ENCODE measurements at regions not wholly inside any gene's neighbourhood (a gene's known extent, or its start where the extent isn't known, plus 50 kb on each side); places are given as distances from the start of the nearest gene placed in this dataset.

DNA sequence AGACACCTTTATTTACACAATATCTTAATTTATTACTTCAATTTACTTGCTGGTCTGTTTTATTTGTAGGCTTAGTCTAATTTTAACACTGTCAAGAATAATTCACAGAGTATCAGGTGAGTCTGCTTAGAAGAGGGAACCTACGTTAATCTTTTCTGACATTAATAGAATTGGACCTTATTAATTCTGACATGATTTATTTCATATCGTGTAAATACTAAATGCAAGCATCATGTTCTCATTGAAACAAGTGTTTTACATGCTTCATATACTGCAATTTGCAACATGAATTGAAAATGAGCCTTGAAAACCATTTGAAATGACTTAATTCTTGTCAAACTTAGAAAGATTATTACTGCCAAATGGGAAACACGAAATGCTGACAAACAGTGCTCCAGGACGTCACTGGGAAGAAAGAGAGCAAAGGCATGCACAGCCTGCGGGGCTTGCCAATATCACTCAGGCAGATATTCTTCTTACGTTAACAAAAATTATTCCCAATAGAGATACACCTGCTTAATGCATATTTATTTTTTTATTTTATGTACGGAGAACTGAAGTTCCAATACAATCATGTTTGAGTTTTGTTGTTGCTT, 282.0 kb upstream of the AKR1E2 start:
- H3K4me3 Mint-ChIP-seq: no peak overlapping the region
- ATAC-seq (ENCODE audit: low read depth) (no peak), DNase-seq (no peak)
- peaks cover 29% of the 10 kb centered on the region for H3K27me3 Mint-ChIP-seq
- H3K4me1 Mint-ChIP-seq: peaks cover 2% of the 10 kb centered on the region
- H3K36me3 Mint-ChIP-seq: no peaks in the 10 kb centered on the region
- POLR2A ChIA-PET: no interaction called here
- H3K27ac Mint-ChIP-seq: no peak overlapping the region
- H3K9me3 Mint-ChIP-seq: no peaks in the 10 kb centered on the region

GRCh38 chr10:4541292-4541691, 284.7 kb upstream of the AKR1E2 start:
- Mint-ChIP-seq H3K27ac (no peak overlapping the region), H3K27me3 (peaks cover 24% of the 10 kb centered on the region), H3K36me3 (no peaks in the 10 kb centered on the region), H3K9me3 (peaks cover 14% of the 10 kb centered on the region), H3K4me1 (no peaks in the 10 kb centered on the region), H3K4me3 (no peak overlapping the region)
- POLR2A ChIA-PET: no interaction called here
- DNase-seq (no peak), ATAC-seq (ENCODE audit: low read depth) (no peak)

DNA sequence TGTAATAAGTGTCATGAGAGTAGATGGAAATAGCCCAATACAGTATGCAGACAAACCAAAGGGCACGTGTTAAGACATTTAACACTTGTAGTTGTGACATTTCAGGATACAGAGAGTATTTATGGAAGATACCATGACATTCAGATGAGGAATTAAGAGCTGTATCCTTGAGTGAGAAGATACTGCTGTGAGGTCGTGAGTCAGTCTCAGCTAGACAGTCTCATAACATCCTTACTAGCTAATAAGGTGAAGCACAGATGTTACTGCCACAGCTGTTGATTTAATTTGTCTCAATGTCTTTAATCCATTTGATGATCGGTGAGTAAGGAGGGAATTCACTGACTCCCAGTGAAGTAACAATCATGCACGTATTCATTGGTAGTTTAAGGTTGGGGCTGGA, 288.0 kb upstream of the AKR1E2 start:
- H3K27me3 Mint-ChIP-seq: peaks cover 4% of the 10 kb centered on the region
- H3K4me1 Mint-ChIP-seq: no peaks in the 10 kb centered on the region
- H3K36me3 Mint-ChIP-seq: no peaks in the 10 kb centered on the region
- no peak overlapping the region for H3K4me3 Mint-ChIP-seq
- no peak overlapping the region for H3K27ac Mint-ChIP-seq
- DNase-seq (no peak), ATAC-seq (ENCODE audit: low read depth) (no peak)
- POLR2A ChIA-PET: no interaction called here
- peaks cover 14% of the 10 kb centered on the region for H3K9me3 Mint-ChIP-seq

DNA sequence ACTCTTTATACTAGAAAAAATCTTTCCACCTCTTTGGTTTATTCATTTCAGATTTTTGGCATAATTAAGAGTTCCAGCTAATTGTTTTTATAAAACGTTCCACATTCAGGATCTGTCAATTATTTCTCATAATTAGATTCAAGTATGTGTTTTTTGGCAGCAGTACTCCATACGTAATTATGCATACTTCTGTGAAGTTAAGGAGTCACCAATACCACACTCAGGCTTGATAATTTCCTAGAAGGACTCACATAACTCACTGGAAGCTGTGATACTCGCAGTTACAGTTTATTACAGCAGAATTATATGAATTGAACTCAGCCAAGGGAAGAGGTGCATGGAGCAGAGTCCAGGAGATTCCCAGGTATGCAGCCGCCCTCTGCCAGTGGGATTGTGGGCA, 290.5 kb upstream of the AKR1E2 start:
- POLR2A ChIA-PET: no interaction called here
- DNase-seq (no peak), ATAC-seq (ENCODE audit: low read depth) (no peak)
- Mint-ChIP-seq H3K4me1 (no peaks in the 10 kb centered on the region), H3K4me3 (no peak overlapping the region), H3K9me3 (peaks cover 15% of the 10 kb centered on the region), H3K27ac (no peak overlapping the region), H3K27me3 (peaks cover 8% of the 10 kb centered on the region), H3K36me3 (no peaks in the 10 kb centered on the region)

DNA sequence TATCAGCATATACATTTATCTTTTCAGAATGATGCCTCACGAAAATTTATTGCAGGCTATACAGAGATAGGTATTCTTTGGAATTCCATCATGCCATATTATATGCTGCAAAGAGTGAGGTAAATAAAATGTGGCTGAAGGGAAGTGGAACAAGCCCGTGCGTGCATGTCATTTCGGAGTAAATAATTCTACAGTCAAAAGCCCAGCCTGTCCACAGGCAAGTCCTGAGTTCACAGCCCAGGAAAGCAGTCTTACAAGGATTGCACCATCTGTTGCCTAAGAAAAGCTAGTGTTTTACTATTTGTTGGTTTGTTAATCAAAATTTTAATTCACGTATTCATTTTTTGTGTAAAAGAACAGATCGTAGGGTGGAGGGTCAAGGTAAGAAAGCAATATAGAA, 292.4 kb upstream of the AKR1E2 start:
- H3K4me3 Mint-ChIP-seq: no peak overlapping the region
- peaks cover 15% of the 10 kb centered on the region for H3K9me3 Mint-ChIP-seq
- DNase-seq (no peak), ATAC-seq (ENCODE audit: low read depth) (no peak)
- POLR2A ChIA-PET: no interaction called here
- no peaks in the 10 kb centered on the region for H3K4me1 Mint-ChIP-seq
- H3K27ac Mint-ChIP-seq: no peak overlapping the region
- peaks cover 11% of the 10 kb centered on the region for H3K27me3 Mint-ChIP-seq
- no peaks in the 10 kb centered on the region for H3K36me3 Mint-ChIP-seq

DNA sequence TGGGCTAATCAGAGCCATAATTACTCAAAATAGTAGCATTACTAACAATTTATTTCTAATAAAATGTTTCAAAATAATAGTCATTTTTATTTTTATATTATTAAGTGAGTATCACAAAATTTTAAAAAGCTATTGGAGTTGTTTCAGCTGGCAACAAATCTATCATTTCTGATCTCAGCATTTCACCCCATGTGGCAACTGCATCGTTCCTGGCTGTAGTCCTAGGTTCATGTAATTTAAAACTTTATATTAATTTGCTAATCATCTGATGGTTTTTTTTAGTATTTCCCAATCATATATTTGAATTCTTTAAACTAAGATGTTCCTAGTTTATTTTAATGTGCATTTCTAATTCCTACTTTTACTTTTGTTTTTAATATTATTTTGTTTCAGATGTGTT, 293.0 kb upstream of the AKR1E2 start:
- no peak for DNase-seq
- ATAC-seq (ENCODE audit: low read depth): no peak
- Mint-ChIP-seq H3K36me3 (no peaks in the 10 kb centered on the region), H3K4me3 (no peak overlapping the region), H3K27me3 (peaks cover 12% of the 10 kb centered on the region), H3K4me1 (no peaks in the 10 kb centered on the region), H3K27ac (no peak overlapping the region), H3K9me3 (peaks cover 14% of the 10 kb centered on the region)
- POLR2A ChIA-PET: no interaction called here

DNA sequence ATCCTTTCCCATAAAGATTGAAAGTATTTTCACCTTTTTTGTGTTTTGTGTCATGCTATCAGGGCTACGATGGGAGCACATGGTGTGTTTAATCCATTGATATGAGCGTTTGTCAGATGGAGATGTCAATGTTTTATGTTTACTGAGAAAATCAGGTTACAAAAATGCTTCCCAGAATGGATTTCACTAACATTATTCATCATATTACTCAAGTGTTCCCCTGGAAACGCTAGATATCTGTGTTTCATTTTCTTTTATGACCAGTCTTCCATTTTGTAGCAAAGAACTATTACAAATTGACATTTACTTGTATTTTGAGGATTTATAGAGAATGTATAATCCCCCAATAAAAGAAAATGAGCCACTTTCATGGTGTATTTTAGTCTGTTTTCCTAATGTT, 293.5 kb upstream of the AKR1E2 start:
- DNase-seq (no peak), ATAC-seq (ENCODE audit: low read depth) (no peak)
- peaks cover 13% of the 10 kb centered on the region for H3K27me3 Mint-ChIP-seq
- H3K27ac Mint-ChIP-seq: no peak overlapping the region
- H3K4me1 Mint-ChIP-seq: no peaks in the 10 kb centered on the region
- H3K4me3 Mint-ChIP-seq: no peak overlapping the region
- H3K9me3 Mint-ChIP-seq: peaks cover 9% of the 10 kb centered on the region
- POLR2A ChIA-PET: no interaction called here
- H3K36me3 Mint-ChIP-seq: no peaks in the 10 kb centered on the region

GRCh38 chr10:4532011-4532410, 294.0 kb upstream of the AKR1E2 start:
- H3K27me3 Mint-ChIP-seq: peaks cover 15% of the 10 kb centered on the region
- peaks cover 6% of the 10 kb centered on the region for H3K9me3 Mint-ChIP-seq
- H3K4me1 Mint-ChIP-seq: no peaks in the 10 kb centered on the region
- ATAC-seq (ENCODE audit: low read depth) (no peak), DNase-seq (no peak)
- no peaks in the 10 kb centered on the region for H3K36me3 Mint-ChIP-seq
- no peak overlapping the region for H3K4me3 Mint-ChIP-seq
- H3K27ac Mint-ChIP-seq: no peak overlapping the region
- POLR2A ChIA-PET: no interaction called here

DNA sequence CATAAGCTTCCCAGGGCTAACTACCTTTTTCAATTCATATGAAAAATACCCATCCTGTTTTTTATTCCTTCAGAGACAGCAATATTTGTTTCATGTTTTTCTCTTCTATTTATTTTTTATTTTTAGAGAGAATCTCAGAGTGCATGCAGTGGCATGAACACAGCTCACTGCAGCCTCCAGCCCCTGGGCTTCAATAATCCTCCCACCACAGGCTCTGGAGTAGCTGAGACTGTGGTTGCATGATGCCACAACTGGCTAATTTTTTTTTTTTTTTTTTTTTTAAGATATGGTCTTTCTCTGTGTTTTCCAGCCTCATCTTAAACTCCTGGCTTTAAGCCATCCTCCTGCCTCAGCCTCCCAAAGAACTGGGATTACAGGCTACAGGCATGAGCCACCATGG, 296.7 kb upstream of the AKR1E2 start:
- POLR2A ChIA-PET: no interaction called here
- H3K27ac Mint-ChIP-seq: no peak overlapping the region
- peaks cover 1% of the 10 kb centered on the region for H3K9me3 Mint-ChIP-seq
- no peak overlapping the region for H3K4me3 Mint-ChIP-seq
- H3K27me3 Mint-ChIP-seq: peaks cover 20% of the 10 kb centered on the region
- H3K4me1 Mint-ChIP-seq: no peaks in the 10 kb centered on the region
- no peaks in the 10 kb centered on the region for H3K36me3 Mint-ChIP-seq
- ATAC-seq (ENCODE audit: low read depth): no peak
- no peak for DNase-seq

DNA sequence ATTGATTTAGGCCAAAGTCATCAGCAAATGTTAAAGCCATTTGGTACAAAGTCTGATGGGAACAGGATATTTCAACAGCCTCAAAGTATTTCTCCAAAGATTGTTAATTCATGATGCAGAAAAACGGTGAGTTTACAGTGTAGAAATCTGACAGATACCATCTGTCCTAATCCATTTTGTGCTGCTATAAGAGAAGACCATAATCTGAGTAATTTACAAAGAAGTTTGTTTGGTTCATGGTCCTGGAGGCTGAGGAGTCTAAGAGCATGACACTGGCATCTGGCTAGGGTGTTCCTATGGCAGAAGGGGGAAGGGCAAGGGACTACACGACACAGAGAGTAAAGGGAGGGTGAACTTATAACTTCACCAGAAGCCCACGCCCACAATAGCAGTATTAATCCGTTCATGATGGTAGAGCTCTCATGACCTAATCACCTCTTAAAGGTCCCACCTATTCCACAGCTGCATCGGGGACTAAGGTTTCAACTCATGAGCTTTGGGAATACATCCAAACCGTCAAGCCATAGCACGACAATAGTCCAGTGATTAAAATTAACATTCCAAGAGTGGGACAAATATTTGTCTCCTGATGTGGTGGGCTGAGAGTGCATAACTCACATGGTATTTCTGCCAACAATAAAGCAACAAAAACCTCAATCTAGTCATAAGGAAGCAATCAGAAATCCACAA, 298.6 kb upstream of the AKR1E2 start:
- no peak overlapping the region for H3K4me3 Mint-ChIP-seq
- POLR2A ChIA-PET: no interaction called here
- H3K27me3 Mint-ChIP-seq: peaks cover 21% of the 10 kb centered on the region
- DNase-seq (no peak), ATAC-seq (ENCODE audit: low read depth) (no peak)
- no peaks in the 10 kb centered on the region for H3K4me1 Mint-ChIP-seq
- H3K27ac Mint-ChIP-seq: no peak overlapping the region
- H3K36me3 Mint-ChIP-seq: no peaks in the 10 kb centered on the region
- peaks cover 3% of the 10 kb centered on the region for H3K9me3 Mint-ChIP-seq

DNA sequence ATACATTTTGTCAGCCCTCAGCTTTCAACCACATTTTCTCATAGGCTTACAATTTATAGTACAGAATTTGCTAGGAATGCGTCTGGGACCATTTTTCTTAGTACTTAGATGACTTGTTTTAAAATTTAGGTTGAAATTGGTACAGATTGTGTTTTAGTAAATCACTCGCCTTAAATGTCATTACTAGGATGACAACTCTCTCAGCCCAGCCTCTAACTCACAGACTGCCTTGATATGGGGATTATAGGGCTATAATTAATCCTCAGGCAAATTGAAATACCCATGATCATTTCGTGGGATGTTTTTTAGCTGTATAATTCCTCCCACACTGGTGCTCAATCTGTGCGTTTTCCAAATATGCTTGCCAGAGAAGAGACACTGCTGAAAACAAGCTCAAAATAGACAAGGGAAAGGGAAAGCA, 299.7 kb upstream of the AKR1E2 start:
- POLR2A ChIA-PET: no interaction called here
- ATAC-seq (ENCODE audit: low read depth) (no peak), DNase-seq (no peak)
- Mint-ChIP-seq H3K27ac (no peak overlapping the region), H3K9me3 (peaks cover 1% of the 10 kb centered on the region), H3K27me3 (peaks cover 17% of the 10 kb centered on the region), H3K4me1 (no peaks in the 10 kb centered on the region), H3K4me3 (no peak overlapping the region), H3K36me3 (no peaks in the 10 kb centered on the region)

DNA sequence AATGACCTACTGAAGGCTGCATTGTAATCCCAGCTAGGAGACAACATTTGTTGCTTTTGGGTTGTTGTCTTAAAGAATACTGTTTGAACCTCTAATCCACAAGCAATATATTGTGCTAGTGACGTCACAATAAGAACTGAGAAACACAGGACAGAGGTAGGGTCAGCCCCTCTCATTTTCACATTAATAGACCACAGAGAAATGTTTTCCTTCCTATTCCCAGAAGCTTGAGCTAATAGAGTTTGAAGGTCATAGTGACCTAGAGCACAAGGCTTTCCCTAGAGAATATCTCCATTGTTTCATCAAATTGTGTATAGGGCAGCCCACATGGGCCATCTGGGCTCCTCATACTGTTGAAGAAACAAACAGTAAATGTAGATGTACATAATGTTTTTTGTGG, 300.9 kb upstream of the AKR1E2 start:
- peaks cover 1% of the 10 kb centered on the region for H3K9me3 Mint-ChIP-seq
- ATAC-seq (ENCODE audit: low read depth): no peak
- no peak for DNase-seq
- H3K4me1 Mint-ChIP-seq: no peaks in the 10 kb centered on the region
- no peak overlapping the region for H3K4me3 Mint-ChIP-seq
- H3K27me3 Mint-ChIP-seq: peaks cover 19% of the 10 kb centered on the region
- no peaks in the 10 kb centered on the region for H3K36me3 Mint-ChIP-seq
- H3K27ac Mint-ChIP-seq: no peak overlapping the region
- POLR2A ChIA-PET: no interaction called here

DNA sequence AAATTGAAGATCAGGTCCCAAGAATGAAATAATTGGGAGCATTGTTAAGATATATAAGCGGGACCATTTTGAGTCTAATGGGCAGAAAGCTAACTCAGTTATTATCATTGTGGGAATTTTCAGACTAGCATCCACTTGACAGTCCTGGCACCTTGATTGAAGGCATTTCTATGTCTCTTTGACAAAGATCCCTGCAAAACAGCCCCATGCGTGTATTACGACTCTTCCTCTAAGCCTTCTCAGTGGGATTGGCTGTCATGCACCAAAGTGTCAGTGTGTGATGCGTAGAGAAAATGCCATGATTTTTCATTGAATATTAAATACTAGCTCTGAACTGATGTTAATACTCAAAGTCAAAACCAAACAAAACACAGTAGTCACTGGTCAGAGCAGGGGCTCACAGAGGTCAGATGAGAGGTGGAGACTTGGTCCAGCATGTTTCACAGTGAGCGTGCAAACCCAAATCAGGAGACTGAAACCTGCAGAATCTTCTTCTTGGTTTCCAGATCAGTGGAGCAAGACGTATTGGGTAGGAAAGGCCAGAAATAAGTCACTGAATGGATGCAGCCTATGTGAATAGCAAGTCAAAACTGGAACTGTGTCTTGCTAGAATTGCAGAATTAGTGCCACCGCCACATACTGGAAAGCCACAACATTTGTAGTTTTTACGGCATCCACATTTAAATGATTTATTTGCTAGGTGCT, 303.6 kb upstream of the AKR1E2 start:
- POLR2A ChIA-PET: no interaction called here
- H3K36me3 Mint-ChIP-seq: no peaks in the 10 kb centered on the region
- ATAC-seq (ENCODE audit: low read depth) (no peak), DNase-seq (no peak)
- H3K4me3 Mint-ChIP-seq: no peak overlapping the region
- H3K27me3 Mint-ChIP-seq: peaks cover 32% of the 10 kb centered on the region
- peaks cover 1% of the 10 kb centered on the region for H3K9me3 Mint-ChIP-seq
- H3K27ac Mint-ChIP-seq: no peak overlapping the region
- H3K4me1 Mint-ChIP-seq: no peaks in the 10 kb centered on the region

- Mint-ChIP-seq H3K27me3 (peaks cover 34% of the 10 kb centered on the region), H3K36me3 (no peaks in the 10 kb centered on the region), H3K9me3 (peaks cover 1% of the 10 kb centered on the region), H3K4me3 (no peak overlapping the region), H3K27ac (no peak overlapping the region), H3K4me1 (no peaks in the 10 kb centered on the region)
- DNase-seq (no peak), ATAC-seq (ENCODE audit: low read depth) (no peak)
- POLR2A ChIA-PET: no interaction called here
Observed at GRCh38 chr10:4519658-4520402, 306.2 kb upstream of the AKR1E2 start.
